H1 (cell line): ENCODE measurements at regions not wholly inside any gene's neighbourhood (a gene's known extent, or its start where the extent isn't known, plus 50 kb on each side); places are given as distances from the start of the nearest gene placed in this dataset.

ENCODE experiments used
- CTCF ChIA-PET: fragments of 300-600 bp; sonication (Branson Sonifier 250); formaldehyde crosslinking; loops from one replicate; lab custom pipeline; 2021; ENCODE audit not compliant: partially characterized antibody; lab: Charles Lee
- POLR2A ChIA-PET: fragments of 300-600 bp; sonication (Branson Sonifier 250); formaldehyde crosslinking; loops from one replicate; lab custom pipeline; 2021; ENCODE audit warnings: inconsistent platforms; ENCODE audit not compliant: partially characterized antibody; lab: Charles Lee
- DNase-seq, 2 experiments: peaks; one replicate each; pipeline versions ENCODE4 v3.0.0 to v3.0.0-alpha.2; 2010 to 2022; ENCODE audit warnings: low spot score in 2 of 2, low read depth in 1 of 2, mixed read lengths in 1 of 2
- FAIRE-seq: peaks from 2 replicates; lab custom pipeline; 2011; peaks lifted over from hg19 to GRCh38; lab: Jason Lieb, UNC
- H2AFZ ChIP-seq: 2 replicates; pipeline ENCODE4 v1.8.1; 2012; ENCODE audit warnings: low read length, inconsistent platforms
- H2AK5ac ChIP-seq: 2 replicates; pipeline ENCODE4 v1.6.1; 2013; ENCODE audit warnings: low read depth, low read length
- H2BK120ac ChIP-seq: replicated peaks from 2 replicates; pipeline ENCODE3; 2013; ENCODE audit warnings: low read depth, low read length, inconsistent platforms
- H2BK12ac ChIP-seq: 2 replicates; pipeline ENCODE4 v1.6.1; 2013; ENCODE audit warnings: low read depth, low read length
- H2BK15ac ChIP-seq: 2 replicates; pipeline ENCODE4 v1.6.1; 2013; ENCODE audit warnings: low read length
- H2BK20ac ChIP-seq: 2 replicates; pipeline ENCODE4 v1.6.1; 2013; ENCODE audit warnings: low read length
- H2BK5ac ChIP-seq: 2 replicates; pipeline ENCODE4 v1.6.1; 2013; ENCODE audit warnings: low read depth, low read length
- H3K14ac ChIP-seq: 2 replicates; pipeline ENCODE4 v1.6.1; 2013; ENCODE audit warnings: inconsistent platforms; ENCODE audit not compliant: insufficient read length
- H3K18ac ChIP-seq: 2 replicates; pipeline ENCODE4 v1.6.1; 2013; ENCODE audit warnings: low read length; ENCODE audit errors: extremely low read depth
- H3K23ac ChIP-seq: 2 replicates; pipeline ENCODE4 v1.6.1; 2013; ENCODE audit warnings: inconsistent platforms; ENCODE audit not compliant: insufficient read length
- H3K23me2 ChIP-seq: 2 replicates; pipeline ENCODE4 v1.6.1; 2013; ENCODE audit warnings: low read depth, low read length
- H3K27ac ChIP-seq: 2 replicates; pipeline ENCODE4 v1.6.1; 2011; ENCODE audit warnings: low read depth, low read length, inconsistent platforms
- H3K27me3 ChIP-seq, 4 experiments: replicated peaks in 1 of 4; 1 replicate in 1 of 4; 2 replicates in 3 of 4; pipeline versions ENCODE4 v1.6.1 to v1.8.1; 2011 to 2013; ENCODE audit warnings: low read length in 3 of 4, mild to moderate bottlenecking in 3 of 4, inconsistent platforms in 2 of 4, mixed read lengths in 2 of 4, moderate library complexity in 1 of 4; ENCODE audit not compliant: control insufficient read depth in 3 of 4, insufficient read depth in 3 of 4; ENCODE audit errors: extremely low read depth in 1 of 4
- H3K36me3 ChIP-seq, 4 experiments: 2 replicates each; pipeline versions ENCODE4 v1.6.1 to v1.8.1; 2011 to 2013; ENCODE audit warnings: mild to moderate bottlenecking in 4 of 4, low read length in 3 of 4, moderate library complexity in 2 of 4, control low read depth in 1 of 4, inconsistent platforms in 1 of 4; ENCODE audit not compliant: insufficient read depth in 4 of 4, control insufficient read depth in 2 of 4
- H3K4ac ChIP-seq: replicated peaks from 2 replicates; pipeline ENCODE3; 2013; ENCODE audit warnings: low read length, low read depth, mixed read lengths, inconsistent platforms; ENCODE audit not compliant: insufficient read length
- H3K4me1 ChIP-seq, 4 experiments: replicated peaks in 1 of 4; 1 replicate in 1 of 4; 2 replicates in 3 of 4; pipeline versions ENCODE4 v1.6.1 to v1.8.1; 2011 to 2013; ENCODE audit warnings: low read length in 3 of 4, inconsistent platforms in 2 of 4, mixed read lengths in 1 of 4; ENCODE audit not compliant: insufficient read depth in 4 of 4, control insufficient read depth in 3 of 4
- H3K4me2 ChIP-seq, 2 experiments: 2 replicates each; pipeline versions ENCODE4 v1.6.1 to v1.8.1; 2011 to 2013; ENCODE audit warnings: low read depth in 2 of 2, low read length in 2 of 2, control low read depth in 1 of 2, inconsistent platforms in 1 of 2, mild to moderate bottlenecking in 1 of 2; ENCODE audit not compliant: insufficient read depth in 1 of 2
- H3K4me3 ChIP-seq, 4 experiments: fragments of 200-600, 300-600 bp in 1 of 4; sonication (generic), shearing (Covaris generic), sonication (Bioruptor Twin) in 1 of 4; 2 replicates each; pipeline versions ENCODE4 v1.5.1 to v1.8.1; 2011 to 2016; ENCODE audit warnings: low read length in 4 of 4, low read depth in 3 of 4, control low read depth in 2 of 4, inconsistent platforms in 2 of 4, mild to moderate bottlenecking in 2 of 4, mixed read lengths in 1 of 4, moderate library complexity in 1 of 4; ENCODE audit not compliant: insufficient read depth in 2 of 4; ENCODE audit errors: extremely low read depth in 1 of 4
- H3K56ac ChIP-seq: replicated peaks from 2 replicates; pipeline ENCODE3; 2013; ENCODE audit warnings: low read depth, mild to moderate bottlenecking, mixed read lengths, low read length, inconsistent platforms; ENCODE audit not compliant: insufficient read length
- H3K79me1 ChIP-seq: 2 replicates; pipeline ENCODE4 v1.6.1; 2013; ENCODE audit warnings: low read depth, low read length, control low read depth
- H3K79me2 ChIP-seq, 2 experiments: 2 replicates each; pipeline versions ENCODE4 v1.6.1 to v1.8.1; 2012 to 2013; ENCODE audit warnings: low read length in 2 of 2, mild to moderate bottlenecking in 2 of 2, inconsistent platforms in 1 of 2; ENCODE audit not compliant: insufficient read depth in 2 of 2, control insufficient read depth in 1 of 2
- H3K9ac ChIP-seq, 4 experiments: replicated peaks in 1 of 4; 1 replicate in 1 of 4; 2 replicates in 3 of 4; pipeline versions ENCODE4 v1.6.1 to v1.8.1; 2011 to 2013; ENCODE audit warnings: low read depth in 3 of 4, low read length in 3 of 4, control low read depth in 2 of 4, mild to moderate bottlenecking in 2 of 4, moderate library complexity in 2 of 4, inconsistent platforms in 1 of 4; ENCODE audit errors: extremely low read depth in 1 of 4
- H3K9me3 ChIP-seq, 2 experiments: 2 replicates each; pipeline versions ENCODE4 v1.6.1 to v1.8.1; 2012 to 2013; ENCODE audit warnings: mild to moderate bottlenecking in 2 of 2, moderate library complexity in 2 of 2, control low read depth in 1 of 2, inconsistent platforms in 1 of 2, low read depth in 1 of 2, low read length in 1 of 2, mixed read lengths in 1 of 2; ENCODE audit not compliant: insufficient read depth in 2 of 2
- H4K20me1 ChIP-seq, 2 experiments: replicated peaks in 1 of 2; 2 replicates each; pipeline versions ENCODE3 to v1.8.1; 2011 to 2013; ENCODE audit warnings: inconsistent platforms in 2 of 2, low read length in 2 of 2, mild to moderate bottlenecking in 1 of 2; ENCODE audit not compliant: insufficient read depth in 2 of 2, control insufficient read depth in 1 of 2
- H4K5ac ChIP-seq: 2 replicates; pipeline ENCODE4 v1.6.1; 2013; ENCODE audit warnings: low read length, low read depth, mixed read lengths, inconsistent platforms; ENCODE audit not compliant: insufficient read length
- H4K8ac ChIP-seq: 2 replicates; pipeline ENCODE4 v1.8.0; 2013; ENCODE audit warnings: mild to moderate bottlenecking, moderate library complexity, low read length, inconsistent platforms; ENCODE audit not compliant: insufficient read depth; ENCODE audit errors: extremely low read depth
- H4K91ac ChIP-seq: replicated peaks from 2 replicates; pipeline ENCODE3; 2013; ENCODE audit warnings: low read length, mixed read lengths, inconsistent platforms; ENCODE audit not compliant: insufficient read length
- EGR1 ChIP-seq: IDR thresholded peaks from 2 replicates; pipeline ENCODE4 v1.6.1; 2011; ENCODE audit warnings: low read depth, low read length, borderline replicate concordance
- WGBS, 2 experiments: shearing (Covaris generic) in 1 of 2; methylation state at CpG; one replicate each; pipeline versions ENCODE4 v1.1.6 to v1.1.7; 2013 to 2015; ENCODE audit warnings: low lambda C conversion rate in 2 of 2, mixed read lengths in 2 of 2, inconsistent platforms in 1 of 2, low coverage in 1 of 2, missing lambda C conversion rate in 1 of 2; ENCODE audit not compliant: insufficient replicate concordance in 2 of 2, insufficient coverage in 1 of 2, insufficient read length in 1 of 2; ENCODE audit errors: extremely low coverage in 1 of 2, missing lambda C conversion rate in 1 of 2; 5-methylcytosine and 5-hydroxymethylcytosine counted together

GRCh38 chr12:16670456-16671050 lies 64.6 kb upstream of the LMO3 start:
- Histone ChIP-seq H3K79me1 (no peaks in the 10 kb centered on the region), H3K4ac (no peak overlapping the region), H4K20me1 (no peaks in the 10 kb centered on the region), H2BK120ac (no peak overlapping the region), H2AK5ac (no peak overlapping the region), H3K23me2 (no peaks in the 10 kb centered on the region), H4K91ac (no peak overlapping the region), H3K27me3 (no peaks in the 10 kb centered on the region), H3K36me3 (no peaks in the 10 kb centered on the region), H3K9me3 (no peaks in the 10 kb centered on the region), H3K18ac (no peak overlapping the region), H3K4me1 (peaks cover 0 to 4% (median under 1%) of the 10 kb centered on the region in 4 experiments; a peak in 1 of 7 replicates), H2BK5ac (no peak overlapping the region), H3K56ac (no peak overlapping the region), H2BK12ac (no peak overlapping the region), H3K9ac (no peak overlapping the region), H3K4me2 (no peak overlapping the region), H4K5ac (no peak overlapping the region), H4K8ac (no peak overlapping the region), H2AFZ (no peak overlapping the region), H3K27ac (no peak overlapping the region), H3K23ac (no peak overlapping the region), H2BK20ac (no peak overlapping the region), H2BK15ac (no peak overlapping the region), H3K14ac (no peak overlapping the region), H3K79me2 (no peaks in the 10 kb centered on the region), H3K4me3 (no peak overlapping the region)
- FAIRE-seq (no peak), DNase-seq (no peak)
- ChIA-PET CTCF (interaction anchor here (1.0 kb wide), 1 partner anchor 15 kb away, joined by 3 read pairs; no protein-coding TSS in a partner anchor), POLR2A (interaction anchor here (0.8 kb wide), 1 partner anchor 124 kb away, joined by 3 read pairs; no protein-coding TSS in a partner anchor)
- 88% methylated on average over 2 of the region's 2 CpGs; no CpG with 5 or more reads in 1 of the 2 experiments for WGBS, 2 experiments
- no peak for TF ChIP-seq EGR1
